NCI-H2227 treated with DMSO at 0.1 percent for 48 hours (cell line): ENCODE measurements at regions not wholly inside any gene's neighbourhood (a gene's known extent, or its start where the extent isn't known, plus 50 kb on each side); places are given as distances from the start of the nearest gene placed in this dataset.
"Not testable (repeated sequence)": the region's sequence is repeated elsewhere in the genome, so short reads cannot be mapped to it uniquely, and the experiment has no call there.

ENCODE experiments used
- DNase-seq: peaks from one replicate; lab custom pipeline; 2025; lab: John Stamatoyannopoulos, UW

DNA sequence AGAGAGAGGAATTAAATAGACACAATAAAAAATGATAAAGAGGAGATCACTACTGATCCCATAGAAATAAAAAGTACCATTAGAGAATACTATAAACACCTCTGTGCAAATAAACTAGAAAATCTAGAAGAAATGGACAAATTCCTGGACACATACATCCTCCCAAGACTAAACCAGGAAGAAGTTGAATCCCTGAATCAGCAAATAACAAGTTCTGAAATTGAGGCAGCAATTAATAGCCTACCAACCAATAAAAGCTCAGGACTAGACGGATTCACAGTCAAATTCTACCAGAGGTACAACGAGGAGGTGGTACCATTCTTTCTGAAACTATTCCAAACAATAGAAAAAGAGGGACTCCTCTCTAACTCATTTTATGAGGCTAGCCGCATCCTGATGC, 862.7 kb upstream of the NRXN1 start:
- DNase-seq, result not testable (repeated sequence)

DNA sequence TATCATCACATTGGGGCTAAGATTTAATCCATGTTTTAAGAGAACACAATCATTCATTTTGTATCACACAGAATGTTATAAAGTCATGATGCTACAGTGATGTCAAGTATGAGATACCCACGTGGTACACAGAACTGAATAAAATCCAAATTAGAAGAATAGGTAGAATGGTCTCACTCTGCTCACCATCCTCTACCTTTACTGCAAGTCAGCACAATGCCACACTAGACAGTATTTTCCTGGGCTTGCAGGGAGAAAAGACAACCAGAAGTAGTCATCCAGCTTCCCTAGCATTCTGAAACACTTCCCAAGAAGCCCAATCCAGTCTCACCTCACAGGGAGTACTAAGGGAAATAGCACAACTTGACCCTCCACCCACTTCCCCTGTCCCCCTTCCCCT, 856.2 kb upstream of the NRXN1 start:
- DNase-seq, result no peak

DNA sequence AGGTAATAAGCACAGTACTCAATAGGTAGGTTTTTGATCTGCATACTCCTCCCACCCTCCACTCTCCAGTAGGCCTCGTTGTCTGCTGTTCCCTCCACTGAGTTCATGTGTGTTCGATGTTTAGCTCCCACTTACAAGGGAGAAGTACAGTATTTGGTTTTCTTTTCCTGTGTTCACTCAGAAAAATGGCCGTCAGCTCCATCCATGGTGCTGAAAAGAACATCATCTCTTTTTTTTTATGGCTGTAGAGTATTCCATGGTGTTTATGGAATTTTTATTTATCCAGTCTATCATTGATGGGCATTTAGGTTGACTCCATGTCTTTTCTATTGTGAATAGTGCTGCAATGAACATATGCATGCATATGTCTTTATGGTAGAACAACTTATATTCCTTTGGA, 849.7 kb upstream of the NRXN1 start:
- DNase-seq, result no peak

DNA sequence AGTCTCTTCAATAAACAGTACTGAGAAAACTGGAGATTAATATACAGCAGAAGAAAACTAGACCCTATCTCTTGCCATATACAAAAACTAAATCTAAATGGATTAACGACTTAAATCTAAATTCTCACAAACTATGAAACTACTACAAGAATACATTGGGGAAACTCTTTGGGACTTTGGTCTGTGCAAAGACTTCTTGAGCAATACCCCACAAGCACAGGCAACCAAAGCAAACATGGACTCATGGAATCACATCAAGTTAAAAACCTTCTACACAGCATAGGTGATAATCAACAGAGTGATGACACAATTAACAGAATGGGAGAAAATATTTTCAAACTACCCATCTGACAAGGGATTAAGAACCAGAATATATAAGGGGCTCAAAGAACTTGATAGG, 848.2 kb upstream of the NRXN1 start:
- DNase-seq, result no peak

DNA sequence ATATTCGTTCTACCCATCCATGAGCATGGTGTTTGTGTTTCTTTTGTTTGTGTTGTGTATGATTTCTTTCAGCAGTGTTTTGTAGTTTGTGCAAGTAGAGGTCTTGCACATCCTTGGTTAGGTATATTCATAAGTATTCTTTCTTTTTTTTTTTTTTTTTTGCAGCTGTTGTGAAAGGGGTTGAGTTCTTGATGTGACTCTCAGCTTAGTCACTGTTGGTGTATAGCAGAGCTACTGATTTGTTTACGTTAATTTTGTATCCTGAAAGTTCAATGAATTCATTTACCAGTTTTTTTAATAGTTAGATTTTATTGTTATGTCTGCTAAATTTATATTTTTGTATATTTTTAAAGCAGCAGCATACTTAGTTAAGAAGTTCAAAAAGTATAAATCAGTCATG, 834.4 kb upstream of the NRXN1 start:
- DNase-seq, result no peak

DNA sequence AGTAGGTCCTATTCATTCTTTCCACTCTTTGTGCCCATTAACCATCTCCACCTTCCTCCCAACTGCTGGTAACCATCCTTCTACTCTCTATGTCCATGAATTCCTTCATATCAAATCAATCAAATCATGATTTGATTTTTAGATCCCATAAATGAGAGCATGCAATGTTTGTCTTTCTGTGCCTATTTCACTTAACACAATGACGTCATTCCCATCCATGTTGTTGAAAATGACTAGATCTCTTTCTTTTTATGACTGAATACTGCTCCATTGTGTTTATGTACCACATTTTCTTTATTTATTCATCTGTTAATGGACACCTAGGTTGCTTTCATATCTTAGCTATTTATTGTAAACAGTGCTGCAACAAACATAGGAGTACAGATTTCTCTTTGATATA, 827.3 kb upstream of the NRXN1 start:
- no peak for DNase-seq

DNA sequence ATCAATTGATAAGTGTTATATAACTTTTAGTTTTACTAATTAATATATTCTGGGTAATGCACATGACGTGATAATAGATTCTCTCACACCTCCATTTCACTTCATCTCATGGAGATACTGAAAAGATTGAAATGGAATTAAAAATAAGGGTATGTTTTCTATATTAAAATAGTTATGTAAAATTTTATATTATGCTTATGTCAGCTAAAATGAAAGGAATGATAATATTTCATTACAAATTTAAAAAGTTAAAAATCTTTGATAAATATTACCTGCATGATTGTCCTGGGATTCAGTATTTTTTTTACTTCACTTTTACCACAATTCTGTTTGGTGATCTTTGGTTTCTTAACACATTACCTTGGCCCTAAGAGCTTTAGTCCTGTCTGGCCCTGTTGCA, 823.8 kb upstream of the NRXN1 start:
- no peak for DNase-seq

DNA sequence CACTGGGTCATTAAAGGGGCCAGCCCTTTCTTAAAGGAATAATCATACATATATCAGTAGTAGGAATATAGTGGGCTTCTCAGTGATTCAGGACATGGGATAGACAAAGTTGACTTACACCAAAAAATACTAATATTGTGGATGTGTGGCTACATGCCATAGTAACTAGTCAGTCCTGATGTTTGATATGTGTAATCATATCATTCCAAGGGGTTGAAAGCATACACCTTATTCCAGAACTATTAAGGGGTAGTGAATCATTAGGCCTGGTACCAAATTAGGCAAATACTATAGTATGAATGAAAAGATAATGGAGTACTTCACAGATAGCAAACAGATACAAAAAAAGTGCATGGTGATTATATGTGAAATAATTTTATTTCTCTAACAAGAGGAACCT, 814.9 kb upstream of the NRXN1 start:
- no peak for DNase-seq

DNA sequence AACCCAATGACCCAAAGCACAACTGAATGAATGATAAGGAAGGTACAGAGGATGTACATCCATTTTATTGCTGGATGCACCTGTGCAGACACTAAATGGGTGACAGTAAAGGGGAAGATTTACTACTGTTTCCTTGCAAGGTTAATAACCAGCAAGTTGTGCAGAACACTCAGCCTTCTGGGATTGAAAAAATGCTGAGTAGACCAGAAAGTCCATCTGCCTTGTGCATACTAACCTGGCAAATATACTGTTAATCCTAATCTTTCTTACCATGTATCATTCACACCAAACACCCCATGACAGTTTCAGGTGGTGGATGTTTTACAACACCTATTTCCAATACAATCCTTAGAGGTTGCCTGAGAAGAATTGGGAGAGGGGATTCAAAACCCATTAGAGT, 814.1 kb upstream of the NRXN1 start:
- DNase-seq, result no peak

DNA sequence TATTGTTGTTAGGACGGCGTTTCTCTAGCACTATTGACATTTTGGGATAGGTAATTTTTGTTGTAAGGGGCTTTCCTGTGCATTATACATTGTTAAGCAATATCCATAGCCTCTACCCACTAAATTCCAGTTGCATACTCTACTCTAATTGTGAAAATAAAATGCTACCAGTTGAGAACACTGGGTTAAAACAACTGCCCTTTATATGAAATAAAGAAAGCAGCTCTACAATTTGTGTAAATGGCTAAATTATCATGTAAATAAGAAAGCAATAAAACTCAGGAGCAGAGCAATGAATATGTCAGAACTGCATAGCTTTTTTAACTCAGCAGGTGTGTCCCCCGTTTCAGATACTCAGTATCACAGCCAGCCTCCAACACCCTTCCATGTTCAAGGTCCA, 812.7 kb upstream of the NRXN1 start:
- no peak for DNase-seq

DNA sequence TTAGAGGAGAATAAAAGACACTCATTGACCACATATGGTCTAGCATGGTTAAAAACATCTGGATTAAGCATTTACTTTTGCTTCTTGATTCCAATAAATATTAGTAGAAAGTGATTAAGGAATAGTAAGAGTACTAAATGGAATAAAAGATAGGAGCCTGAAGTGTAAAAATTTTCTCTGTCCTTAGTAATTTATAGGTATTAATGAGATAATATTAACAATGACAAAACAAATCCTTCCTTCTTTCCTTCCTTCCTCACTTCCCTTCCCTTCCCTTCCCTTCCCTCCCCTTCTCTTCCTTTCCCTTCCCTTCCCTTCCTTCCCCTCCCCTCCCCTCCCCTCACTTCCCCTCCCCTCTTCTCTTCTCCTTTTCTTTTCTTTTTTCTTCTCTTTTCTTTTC, 797.5 kb upstream of the NRXN1 start:
- no peak for DNase-seq

DNA sequence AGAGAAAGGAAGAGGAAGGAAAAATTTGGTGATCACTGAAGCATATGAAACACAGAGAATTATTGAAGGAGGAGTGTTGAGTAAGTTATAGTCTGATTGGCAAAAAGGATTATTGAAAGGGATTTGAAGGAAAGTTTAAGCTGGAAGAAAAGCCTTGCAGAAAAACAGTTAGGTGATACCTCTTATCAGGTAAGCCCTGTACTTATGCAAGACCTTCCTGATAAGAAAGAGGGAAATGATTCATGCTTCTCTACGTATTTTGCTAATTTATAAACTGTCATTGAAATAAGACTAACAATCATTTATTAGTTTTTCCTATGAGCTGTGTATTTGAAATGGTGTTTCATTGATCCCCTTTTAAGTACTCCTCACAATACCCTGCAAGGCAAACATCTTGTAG, 793.9 kb upstream of the NRXN1 start:
- no peak for DNase-seq

DNA sequence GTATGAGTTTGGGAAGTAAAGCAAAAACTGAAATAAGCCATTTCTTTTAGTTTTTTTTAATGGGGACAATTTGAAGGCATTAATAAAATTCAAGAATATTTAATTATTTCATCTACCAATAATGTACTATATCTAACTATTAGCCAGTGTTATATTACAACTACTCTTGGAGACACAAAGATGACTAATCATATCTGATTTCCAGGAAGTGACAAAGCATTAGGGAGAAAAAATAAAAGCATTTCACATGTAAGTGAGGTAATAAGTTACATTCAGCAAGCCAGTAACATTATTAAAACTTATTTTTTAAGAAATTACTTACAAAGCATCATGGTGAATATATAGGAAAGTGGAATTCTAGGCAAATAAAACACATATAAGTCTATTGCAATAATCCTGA, 781.3 kb upstream of the NRXN1 start:
- no peak for DNase-seq

DNA sequence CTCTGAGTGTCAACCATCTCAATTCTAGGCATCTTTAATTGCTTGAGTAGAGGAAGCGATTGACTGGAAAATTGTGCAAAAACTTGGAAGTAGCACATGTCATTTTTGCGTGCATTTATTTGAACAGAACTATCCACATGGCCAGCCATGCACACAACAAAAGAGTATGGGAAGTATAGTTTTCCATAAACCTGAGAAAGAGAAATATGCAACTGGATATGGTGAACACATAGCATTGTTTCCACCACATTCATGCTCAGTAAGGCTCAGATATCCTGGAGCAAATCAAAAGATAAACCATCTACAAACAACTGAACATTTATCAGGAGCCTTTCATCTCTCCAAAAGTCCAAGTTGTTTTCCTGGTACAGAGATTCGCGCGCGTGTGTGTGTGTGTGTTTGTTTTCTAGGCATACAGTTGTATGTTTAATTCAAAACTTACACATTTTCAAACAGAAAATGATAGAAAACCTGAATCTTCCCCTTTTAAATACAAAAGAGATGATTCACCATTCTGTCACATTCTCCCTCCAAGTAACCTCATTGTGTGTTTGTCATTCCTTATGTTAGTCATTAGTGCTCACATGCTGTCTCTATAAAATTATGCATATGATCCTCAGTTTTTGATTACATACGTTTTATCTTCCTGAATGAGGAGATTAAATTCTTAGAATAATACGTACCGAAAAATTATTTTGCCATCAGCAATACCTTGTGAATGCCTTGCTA, 780.4 kb upstream of the NRXN1 start:
- no peak for DNase-seq

DNA sequence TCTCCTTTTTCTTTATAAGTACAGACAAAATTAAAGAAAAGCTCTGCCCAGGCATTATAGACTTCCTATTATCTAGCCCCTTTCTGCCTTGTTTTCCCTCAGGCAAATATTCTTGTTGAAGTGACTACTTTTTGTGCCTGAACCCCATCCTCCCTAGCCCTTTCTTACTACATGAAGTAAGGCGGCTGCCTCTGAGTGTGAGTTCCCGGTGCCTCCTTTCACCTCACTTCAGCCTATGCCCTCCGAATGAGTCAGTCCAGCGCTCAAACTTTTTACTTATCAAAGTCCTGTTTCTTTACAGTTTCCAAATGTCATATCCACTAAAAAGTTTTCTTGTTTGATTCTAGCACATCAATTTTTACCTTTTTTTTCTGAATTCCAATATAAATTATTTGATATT, 778.3 kb upstream of the NRXN1 start:
- no peak for DNase-seq

DNA sequence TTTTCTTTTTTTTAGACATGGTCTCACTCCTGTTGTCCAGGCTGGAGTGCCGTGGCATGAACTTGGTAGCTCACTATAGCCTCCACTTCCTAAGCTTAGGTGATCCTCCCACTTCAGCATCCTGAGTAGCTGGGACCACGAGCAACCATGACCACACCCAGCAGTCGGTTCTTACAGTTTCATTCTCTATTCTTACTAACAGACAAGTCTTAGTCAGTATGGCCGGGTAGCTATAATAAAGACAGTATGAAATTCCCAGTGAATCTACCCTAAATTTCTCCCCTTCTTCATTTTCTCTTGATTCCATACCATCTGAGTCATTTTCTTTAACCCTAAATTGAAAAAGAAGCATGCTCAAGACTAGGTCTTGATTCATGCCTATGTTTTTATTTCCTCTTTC, 775.3 kb upstream of the NRXN1 start:
- no peak for DNase-seq

DNA sequence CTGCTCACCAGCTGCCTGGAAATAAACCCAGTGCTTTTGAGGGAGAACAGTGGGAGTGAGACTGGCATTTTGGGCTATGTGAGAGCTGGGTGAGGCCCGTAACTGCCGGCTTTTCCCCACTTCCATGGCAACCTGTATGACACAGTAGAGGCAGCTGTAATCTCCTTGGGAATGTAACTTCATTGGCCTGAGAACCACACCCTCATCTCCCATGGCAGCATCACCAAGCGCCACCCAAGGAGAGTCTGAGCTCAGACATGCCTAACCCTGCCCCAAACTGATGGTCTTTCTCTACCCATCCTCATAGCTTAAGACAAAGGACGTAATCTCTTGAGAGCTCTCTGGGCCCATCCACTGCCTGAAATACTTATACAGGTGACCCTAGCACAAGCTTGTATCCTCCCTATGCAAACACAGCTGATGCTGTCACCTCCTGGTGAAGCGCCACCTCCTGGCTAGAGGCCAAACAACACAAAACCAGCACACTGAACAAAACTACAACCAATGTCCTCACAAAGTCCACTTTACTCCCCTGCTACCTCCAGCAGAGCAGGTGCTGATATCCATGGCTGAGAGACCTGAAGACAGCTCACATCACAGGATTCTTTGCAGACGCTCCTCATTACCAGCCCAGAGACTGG, 763.4 kb upstream of the NRXN1 start:
- DNase-seq, result no peak

DNA sequence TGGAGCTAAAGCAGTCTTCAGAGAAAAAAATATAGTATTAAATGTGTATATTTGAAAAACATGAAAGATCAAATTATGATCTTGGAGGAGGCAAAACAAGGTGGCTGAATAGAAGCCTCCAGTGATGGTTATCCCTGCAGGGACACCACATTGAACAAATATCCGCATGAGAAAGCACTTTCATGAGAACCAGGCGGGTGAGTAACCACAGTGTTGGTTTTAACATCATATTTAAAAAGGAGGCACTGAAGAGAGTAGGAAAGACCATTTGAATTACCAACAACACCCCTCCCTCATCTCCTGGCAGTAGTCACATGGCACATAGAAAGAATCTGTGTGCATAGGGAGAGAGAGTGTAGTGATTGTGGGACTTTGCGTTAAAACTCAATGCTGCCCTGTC, 759.6 kb upstream of the NRXN1 start:
- DNase-seq, result no peak

DNA sequence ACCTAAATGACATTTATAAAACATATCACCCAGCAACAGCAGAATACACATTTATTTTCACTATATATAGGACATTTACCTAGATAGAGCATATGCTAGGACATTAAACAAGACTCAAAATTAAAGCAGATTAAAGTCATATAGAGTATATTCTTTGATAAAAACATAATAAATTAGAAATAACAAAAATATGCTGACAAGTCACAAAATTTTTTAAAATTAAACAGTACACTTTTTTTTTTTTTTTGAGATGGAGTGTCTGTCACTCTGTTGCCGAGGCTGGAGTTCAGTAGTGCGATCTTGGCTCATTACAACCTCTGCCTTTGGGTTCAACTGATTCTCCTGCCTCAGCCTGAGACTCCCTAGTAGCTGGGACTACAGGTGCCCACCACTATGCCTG, 758.9 kb upstream of the NRXN1 start:
- no peak for DNase-seq

DNA sequence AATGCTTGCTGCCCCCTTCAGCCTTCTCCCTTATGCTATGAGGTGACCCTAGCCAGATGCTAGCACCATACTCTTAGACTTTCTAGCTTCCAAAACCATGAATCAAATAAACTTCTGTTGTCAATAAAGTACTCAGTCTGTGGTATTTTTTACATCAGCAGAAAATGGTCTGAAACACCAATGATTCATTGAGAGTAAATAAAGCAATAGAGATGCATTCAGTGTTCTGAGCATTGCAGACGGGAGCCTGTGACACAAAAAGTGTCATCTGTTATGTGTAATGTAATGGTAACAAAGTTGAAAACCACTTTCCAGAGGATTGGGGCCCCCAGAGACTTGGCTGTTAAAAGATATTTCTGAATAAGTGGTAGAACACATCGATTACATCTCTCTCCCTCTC, 758.0 kb upstream of the NRXN1 start:
- no peak for DNase-seq

DNA sequence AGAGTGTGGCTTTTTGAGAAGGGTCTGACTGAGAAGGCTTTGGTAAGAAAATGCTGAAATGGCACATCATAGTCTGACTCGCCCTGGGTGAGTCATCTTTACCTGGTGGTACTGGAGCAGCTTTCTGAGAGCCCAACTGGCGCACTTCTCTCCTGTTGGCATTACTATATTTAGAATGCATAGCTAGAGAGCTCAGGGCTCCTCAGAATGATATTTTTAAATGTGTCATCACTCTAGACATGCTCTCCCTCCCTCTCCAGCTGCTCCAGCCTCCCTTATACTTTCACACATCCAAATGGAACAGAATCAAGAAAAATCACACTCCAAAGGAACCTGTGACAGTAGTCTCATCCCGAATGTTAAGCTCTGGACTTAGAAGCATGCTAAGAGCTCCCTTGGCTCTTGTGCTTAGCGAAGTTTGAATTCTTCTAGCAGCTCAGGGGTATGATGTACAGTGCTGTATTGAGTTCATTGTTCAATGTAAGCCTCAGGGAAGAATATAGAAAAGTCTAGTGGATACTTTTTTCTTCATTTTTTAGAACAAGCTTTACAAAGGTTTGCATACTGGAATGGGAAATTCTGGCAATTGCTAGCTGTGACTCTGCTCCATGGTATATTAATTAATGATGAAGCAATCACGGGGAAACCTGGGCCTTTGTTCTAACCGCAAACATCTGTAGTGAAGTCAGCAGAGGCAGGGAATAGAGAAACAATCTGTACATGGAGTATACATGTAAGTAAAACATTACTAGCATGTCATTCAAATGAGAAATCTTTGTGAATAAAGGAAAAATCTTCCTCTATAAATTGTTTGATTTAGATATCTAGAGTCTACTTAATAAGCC, 751.2 kb upstream of the NRXN1 start:
- no peak for DNase-seq

DNA sequence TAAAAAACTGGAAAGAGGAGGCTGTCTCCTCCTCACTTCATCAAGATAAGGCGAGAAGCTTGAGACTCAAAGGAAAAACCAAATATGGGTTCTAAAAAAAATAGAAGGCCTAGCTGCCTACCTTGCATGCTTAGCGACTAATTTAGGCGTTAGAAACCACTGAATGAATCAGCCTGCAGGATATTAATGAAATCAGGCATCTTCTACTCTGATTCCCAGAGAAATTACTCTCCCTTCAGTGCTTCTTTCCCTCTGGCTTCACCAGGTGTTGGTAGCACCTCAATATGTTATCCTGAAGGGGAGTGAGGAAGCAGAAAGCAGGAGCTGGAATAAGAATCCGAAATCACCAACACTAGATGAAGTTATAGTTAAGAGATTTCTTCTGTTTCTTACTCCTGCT, 749.8 kb upstream of the NRXN1 start:
- no peak for DNase-seq

DNA sequence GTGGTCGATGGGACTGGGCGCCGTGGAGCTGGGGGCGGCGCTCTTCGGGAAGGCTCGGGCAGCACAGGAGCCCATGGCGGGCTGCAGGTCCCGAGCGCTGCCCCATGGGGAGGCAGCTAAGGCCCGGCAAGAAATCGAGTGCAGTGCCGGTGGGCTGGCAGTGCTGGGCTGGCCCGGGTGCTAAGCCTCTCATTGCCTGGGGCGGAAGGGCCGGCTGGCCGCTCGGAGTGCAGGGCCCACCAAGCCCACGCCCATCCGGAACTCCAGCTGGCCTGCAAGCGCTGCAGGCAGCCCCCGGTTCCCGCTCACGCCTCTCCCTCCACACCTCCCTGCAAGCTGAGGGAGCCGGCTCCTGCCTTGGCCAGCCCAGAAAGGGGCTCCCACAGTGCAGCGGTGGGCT, 748.4 kb upstream of the NRXN1 start:
- DNase-seq, result no peak
